Panc1 (cell line): ENCODE measurements at regions not wholly inside any gene's neighbourhood (a gene's known extent, or its start where the extent isn't known, plus 50 kb on each side); places are given as distances from the start of the nearest gene placed in this dataset.

ENCODE experiments used
- ATAC-seq: fragments of 200-7000 bp; cut with Tn5 transposase; 2 replicates; pipeline ENCODE4 v1.9.1; 2020; ENCODE audit warnings: mild to moderate bottlenecking, moderate library complexity
- BruUV-seq: library from RNA; stranded (reverse); fragments of 400-500 nt; replicated peaks from 2 replicates; lab custom pipeline; 2021; lab: Mats Ljungman, UMichigan
- CTCF ChIA-PET: fragments of 300-600 bp; sonication (Branson Sonifier 250); formaldehyde crosslinking; loops from one replicate; lab custom pipeline; 2022; ENCODE audit warnings: antibody characterized with exemption; lab: Charles Lee
- POLR2A ChIA-PET: fragments of 300-600 bp; sonication (Branson Sonifier 250); formaldehyde crosslinking; loops from one replicate; lab custom pipeline; 2022; ENCODE audit warnings: antibody characterized with exemption; lab: Charles Lee
- DNase-seq: peaks from one replicate; pipeline ENCODE4 v3.0.0-alpha.2; 2010; ENCODE audit warnings: low read depth, low spot score
- H3K27ac ChIP-seq: 2 replicates; pipeline ENCODE4 v1.5.1; 2011; ENCODE audit warnings: mild to moderate bottlenecking, low read length, inconsistent platforms
- H3K27me3 ChIP-seq: fragments of 200-500 bp; sonication (Bioruptor generic); 2 replicates; pipeline ENCODE4 v1.6.0; 2014; ENCODE audit warnings: low read length, inconsistent platforms; ENCODE audit not compliant: control insufficient read depth, insufficient read depth
- H3K36me3 ChIP-seq: fragments of 200-500 bp; sonication (Bioruptor generic); 2 replicates; pipeline ENCODE4 v1.5.1; 2014; ENCODE audit warnings: inconsistent platforms, mild to moderate bottlenecking, low read length, moderate library complexity; ENCODE audit not compliant: control insufficient read depth, insufficient read depth
- H3K4me1 ChIP-seq: 2 replicates; pipeline ENCODE4 v1.5.1; 2011; ENCODE audit warnings: inconsistent platforms, mild to moderate bottlenecking, low read length, moderate library complexity; ENCODE audit not compliant: control insufficient read depth, insufficient read depth
- H3K4me3 ChIP-seq, 2 experiments: 2 replicates each; pipeline ENCODE4 v1.5.1; 2011 to 2012; ENCODE audit warnings: low read depth in 2 of 2, low read length in 2 of 2, mild to moderate bottlenecking in 2 of 2, inconsistent platforms in 1 of 2, moderate library complexity in 1 of 2
- H3K9me3 ChIP-seq: fragments of 200-500 bp; sonication (Bioruptor generic); 2 replicates; pipeline ENCODE4 v1.5.1; 2014; ENCODE audit warnings: low read depth, mild to moderate bottlenecking, inconsistent platforms, low read length, moderate library complexity; ENCODE audit not compliant: control insufficient read depth, insufficient read depth
- CTCF ChIP-seq: fragments of 450-650 bp; IDR thresholded peaks from 2 replicates; pipeline ENCODE4 v1.5.1; 2017; ENCODE audit warnings: mild to moderate bottlenecking
- POLR2AphosphoS5 ChIP-seq: IDR thresholded peaks from 2 replicates; pipeline ENCODE4 v1.6.1; 2012; ENCODE audit warnings: mild to moderate bottlenecking, low read depth, low read length, moderate library complexity
- REST ChIP-seq, 2 experiments: IDR thresholded peaks; 2 replicates each; pipeline ENCODE4 v1.6.1; 2011 to 2012; ENCODE audit warnings: low read depth in 2 of 2, control low read depth in 1 of 2, low read length in 1 of 2, mild to moderate bottlenecking in 1 of 2, moderate library complexity in 1 of 2; ENCODE audit not compliant: insufficient read depth in 1 of 2
- SIN3A ChIP-seq: IDR thresholded peaks from 2 replicates; pipeline ENCODE4 v1.6.1; 2012; ENCODE audit warnings: low read depth, mild to moderate bottlenecking, low read length, moderate library complexity, borderline replicate concordance; ENCODE audit not compliant: insufficient read depth
- TCF7L2 ChIP-seq: IDR thresholded peaks from 2 replicates; pipeline ENCODE4 v1.6.1; 2011; ENCODE audit warnings: mild to moderate bottlenecking, low read depth, low read length, inconsistent platforms
- in situ Hi-C: cut with HindIII; loops from 2 replicates; pipeline ENCODE4 v1.10.0; 2016; ENCODE audit warnings: low sequenced_read_pairs, low pct_unique_long_range_greater_than_20kb
- intact Hi-C: fragments of 100-400 bp; cut with micrococcal nuclease; formaldehyde crosslinking; loops from one replicate; pipeline ENCODE4 v1.10.0; 2022; ENCODE audit not compliant: unreplicated experiment

- Histone ChIP-seq H3K4me1 (no peaks in the 10 kb centered on the region), H3K36me3 (no peaks in the 10 kb centered on the region), H3K4me3 (no peak overlapping the region), H3K9me3 (no peaks in the 10 kb centered on the region), H3K27ac (no peak overlapping the region), H3K27me3 (peaks cover 14% of the 10 kb centered on the region; the same call in 1 of the 2 replicates)
- POLR2A ChIA-PET, result no interaction called here
- BruUV-seq, result no TSS peak
- intact Hi-C loops (no loop called here), in situ Hi-C loops (no loop called here)
- no peak for ATAC-seq
- no peak for TF ChIP-seq REST (IDR thresholded peaks at IDR 0.05; ENCODE audit: insufficient read depth in 1 of 2, low read depth in 2 of 2, low read length in 1 of 2)
- no peak for DNase-seq
- CTCF ChIA-PET, result interaction anchor here (1.2 kb wide), 1 partner anchor 13 kb away, joined by 3 read pairs; no protein-coding TSS in a partner anchor
Measured at GRCh38 chr1:204760350-204760749, 74.8 kb upstream of the LRRN2 start.

GRCh38 chr1:204760757-204761156, 75.2 kb upstream of the LRRN2 start:
- H3K27me3 ChIP-seq, result peaks cover 17% of the 10 kb centered on the region; the same call in 1 of the 2 replicates
- no peak overlapping the region for H3K4me3 ChIP-seq
- BruUV-seq, result no TSS peak
- ATAC-seq, result no peak
- no peak for TF ChIP-seq POLR2AphosphoS5
- TF ChIP-seq REST (IDR thresholded peaks at IDR 0.05; ENCODE audit: insufficient read depth in 1 of 2, low read depth in 2 of 2, low read length in 1 of 2), result no peak
- no peak for TF ChIP-seq CTCF
- no peak for TF ChIP-seq SIN3A
- TF ChIP-seq TCF7L2, result no peak
- no peaks in the 10 kb centered on the region for H3K4me1 ChIP-seq
- ChIA-PET POLR2A (no interaction called here), CTCF (interaction anchor here (1.0 to 1.2 kb wide), 2 partner anchors 14 to 31 kb away, joined by 3 to 5 read pairs; no protein-coding TSS in a partner anchor)
- intact Hi-C loops, result no loop called here
- no peak overlapping the region for H3K27ac ChIP-seq
- no peaks in the 10 kb centered on the region for H3K36me3 ChIP-seq
- no peak for DNase-seq
- no peaks in the 10 kb centered on the region for H3K9me3 ChIP-seq
- in situ Hi-C loops, result no loop called here
